ENCODE measurements at regions not wholly inside any gene's neighbourhood (a gene's known extent, or its start where the extent isn't known, plus 50 kb on each side); places are given as distances from the start of the nearest gene placed in this dataset.

- TF ChIP-seq CTCF (IDR thresholded peaks at IDR 0.05) = no peak
- TF ChIP-seq POLR2AphosphoS5 (IDR thresholded peaks at IDR 0.05) = no peak
- TF ChIP-seq POLR2A (IDR thresholded peaks at IDR 0.05) = no peak
- TF ChIP-seq EP300 (IDR thresholded peaks at IDR 0.05) = no peak
These were observed 214.5 kb downstream of the GJA1 start for GRCh38 chr6:121649951-121650350.

Measured in stomach (tissue), 4 donors.